Tibial nerve (tissue), 3 donors: ENCODE measurements at regions not wholly inside any gene's neighbourhood (a gene's known extent, or its start where the extent isn't known, plus 50 kb on each side); places are given as distances from the start of the nearest gene placed in this dataset.

Experiments
- POLR2A ChIP-seq, 2 donors: fragments of 450-650 bp; IDR thresholded peaks; one replicate each; pipeline ENCODE4 v1.6.1; 2017; ENCODE audit warnings: antibody characterized with exemption in 2 of 2, mild to moderate bottlenecking in 2 of 2, moderate library complexity in 2 of 2
- TF ChIP-seq, protein P1 (sequence below), 5 experiments: fragments of 200-600 bp in 3 of 5; fragments of 450-650 bp in 2 of 5; sonication (generic) in 3 of 5; IDR thresholded peaks; one replicate each; pipeline ENCODE4 v1.5.1; 2016 to 2019; ENCODE audit warnings: antibody characterized with exemption in 5 of 5, mild to moderate bottlenecking in 3 of 5, moderate library complexity in 2 of 5

DNA sequence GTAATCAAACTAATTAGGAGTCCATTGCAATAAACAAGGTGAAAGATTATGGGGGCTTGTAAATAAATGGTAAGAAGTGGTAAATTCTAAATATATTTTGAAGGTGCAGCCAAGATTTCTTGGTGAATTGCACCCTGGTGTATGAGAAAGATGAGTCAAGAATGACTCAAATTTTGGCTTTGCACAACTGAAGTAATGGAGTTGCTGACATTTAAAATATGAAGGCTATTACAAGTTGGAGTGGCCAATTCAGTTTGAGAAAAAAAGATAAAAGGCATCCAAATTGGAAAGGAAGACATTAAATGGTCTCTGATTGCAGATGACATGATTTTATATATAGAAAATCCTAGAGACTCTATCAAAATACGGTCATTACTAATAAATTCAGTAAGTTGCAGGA lies 2330.6 kb downstream of the MAT2B start:
- TF ChIP-seq, protein P1, sequence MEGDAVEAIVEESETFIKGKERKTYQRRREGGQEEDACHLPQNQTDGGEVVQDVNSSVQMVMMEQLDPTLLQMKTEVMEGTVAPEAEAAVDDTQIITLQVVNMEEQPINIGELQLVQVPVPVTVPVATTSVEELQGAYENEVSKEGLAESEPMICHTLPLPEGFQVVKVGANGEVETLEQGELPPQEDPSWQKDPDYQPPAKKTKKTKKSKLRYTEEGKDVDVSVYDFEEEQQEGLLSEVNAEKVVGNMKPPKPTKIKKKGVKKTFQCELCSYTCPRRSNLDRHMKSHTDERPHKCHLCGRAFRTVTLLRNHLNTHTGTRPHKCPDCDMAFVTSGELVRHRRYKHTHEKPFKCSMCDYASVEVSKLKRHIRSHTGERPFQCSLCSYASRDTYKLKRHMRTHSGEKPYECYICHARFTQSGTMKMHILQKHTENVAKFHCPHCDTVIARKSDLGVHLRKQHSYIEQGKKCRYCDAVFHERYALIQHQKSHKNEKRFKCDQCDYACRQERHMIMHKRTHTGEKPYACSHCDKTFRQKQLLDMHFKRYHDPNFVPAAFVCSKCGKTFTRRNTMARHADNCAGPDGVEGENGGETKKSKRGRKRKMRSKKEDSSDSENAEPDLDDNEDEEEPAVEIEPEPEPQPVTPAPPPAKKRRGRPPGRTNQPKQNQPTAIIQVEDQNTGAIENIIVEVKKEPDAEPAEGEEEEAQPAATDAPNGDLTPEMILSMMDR (IDR thresholded peaks at IDR 0.05), result no peak
- no peak for TF ChIP-seq POLR2A (IDR thresholded peaks at IDR 0.05)
